ENCODE measurements at regions not wholly inside any gene's neighbourhood (a gene's known extent, or its start where the extent isn't known, plus 50 kb on each side); places are given as distances from the start of the nearest gene placed in this dataset.
A peak's percentile ranks its signal among the peaks of the same experiment; 100 is the strongest.

DNA sequence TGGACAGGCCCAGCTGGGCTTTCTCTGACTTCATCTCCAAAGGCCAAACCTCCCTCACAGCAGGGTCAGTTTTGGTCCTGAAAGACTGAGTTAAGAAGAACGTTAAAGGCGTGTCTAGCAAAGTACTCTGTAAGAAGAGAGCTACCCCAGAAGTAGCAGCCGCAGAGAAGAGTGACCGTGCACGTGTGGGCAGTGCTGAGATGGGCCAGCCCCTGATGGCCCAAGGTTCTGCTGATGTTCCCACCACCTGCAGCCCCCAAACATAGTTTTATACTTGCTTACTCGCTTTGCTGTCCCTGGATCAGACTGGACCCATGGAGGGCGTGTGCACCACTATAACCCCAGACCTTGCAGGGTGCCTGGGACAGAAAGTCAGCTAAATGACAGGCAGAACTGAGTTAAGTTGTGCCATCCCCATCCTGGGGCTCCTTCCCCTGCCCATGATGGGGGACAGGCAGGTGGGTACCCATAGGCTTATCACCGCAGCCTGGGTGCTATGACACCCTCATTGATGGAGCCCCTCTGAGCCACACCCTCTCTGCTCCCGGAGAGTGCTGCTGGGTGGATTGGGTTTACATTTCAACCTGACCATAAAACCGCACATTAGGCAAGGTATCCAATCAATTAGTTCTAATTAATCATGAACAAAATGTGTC lies 367.3 kb upstream of the HS6ST1 start:
- ATAC-seq (replicated peaks in 1 of 2) (no peak), DNase-seq (no peak)
- Mint-ChIP-seq H3K36me3 (ENCODE audit: insufficient read depth in 2 of 2) (no peaks in the 10 kb centered on the region), H3K9me3 (no peaks in the 10 kb centered on the region), H3K27me3 (ENCODE audit: low read depth) (no peaks in the 10 kb centered on the region), H3K4me3 (no peak overlapping the region), H3K4me1 (ENCODE audit: low read depth) (peaks cover 4% of the 10 kb centered on the region), H3K27ac (no peak overlapping the region)

DNA sequence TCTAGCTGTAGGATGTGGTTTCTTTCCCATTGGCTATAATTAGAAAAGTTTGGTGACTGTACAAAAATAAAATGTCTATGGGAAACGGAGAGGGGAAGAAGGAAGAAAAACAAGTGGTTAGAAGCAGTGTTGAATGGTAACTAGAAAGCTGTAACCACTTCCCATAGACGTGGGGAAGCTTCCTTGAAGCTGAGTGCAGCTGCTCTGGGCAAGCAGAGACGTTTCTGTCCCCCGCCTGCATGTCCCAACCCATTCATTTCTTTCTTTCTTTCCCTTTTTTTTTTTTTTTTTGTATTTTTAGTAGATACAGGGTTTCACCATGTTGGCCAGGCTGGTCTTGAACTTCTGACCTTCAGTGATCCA lies 367.8 kb upstream of the HS6ST1 start:
- Mint-ChIP-seq H3K9me3 (no peaks in the 10 kb centered on the region), H3K4me3 (no peak overlapping the region)
- ATAC-seq (replicated peaks in 1 of 2), result no peak

DNA sequence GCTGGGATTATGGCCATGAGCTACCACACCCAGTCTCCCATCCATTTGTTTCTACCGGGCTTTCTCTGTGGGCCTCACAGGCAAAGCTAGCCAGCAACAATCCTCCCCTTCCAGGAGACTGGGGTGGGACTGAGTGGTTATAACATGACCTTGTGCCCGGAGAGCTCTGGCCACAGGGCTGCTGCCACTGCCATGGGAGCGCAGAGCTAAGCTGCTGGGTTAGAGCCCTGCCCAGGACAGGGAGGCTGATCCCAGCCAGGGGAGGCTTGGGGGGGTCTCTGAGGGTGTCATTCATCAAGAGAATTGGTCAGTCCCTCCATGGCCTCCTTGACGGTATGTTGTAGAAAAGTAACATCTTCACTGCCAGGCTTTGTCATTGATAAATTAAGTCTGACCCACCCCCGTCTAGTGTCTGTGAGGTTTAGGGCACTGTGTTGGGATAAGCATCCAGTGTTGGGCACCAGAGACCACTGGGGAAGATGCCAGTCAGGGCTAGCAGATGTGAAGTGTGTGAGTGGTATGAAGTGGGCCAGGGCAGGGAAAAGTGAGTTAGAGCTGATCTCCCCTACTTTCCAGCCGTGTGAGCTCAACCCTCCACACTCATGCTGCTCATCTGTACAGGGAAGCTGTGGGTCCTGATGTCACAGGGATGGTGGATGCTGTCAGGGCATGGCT lies 368.4 kb upstream of the HS6ST1 start:
- no peak overlapping the region for H3K4me3 Mint-ChIP-seq
- H3K27ac Mint-ChIP-seq, result no peak overlapping the region
- peaks cover 4% of the 10 kb centered on the region for H3K4me1 Mint-ChIP-seq (ENCODE audit: low read depth)
- no peaks in the 10 kb centered on the region for H3K27me3 Mint-ChIP-seq (ENCODE audit: low read depth)
- DNase-seq (no peak), ATAC-seq (replicated peaks in 1 of 2) (no peak)
- H3K9me3 Mint-ChIP-seq, result no peaks in the 10 kb centered on the region
- no peaks in the 10 kb centered on the region for H3K36me3 Mint-ChIP-seq (ENCODE audit: insufficient read depth in 2 of 2)

More for the DNA sequence above, 367.8 kb upstream of the HS6ST1 start:
- Mint-ChIP-seq H3K36me3 (ENCODE audit: insufficient read depth in 2 of 2) (no peaks in the 10 kb centered on the region), H3K4me1 (ENCODE audit: low read depth) (peaks cover 4% of the 10 kb centered on the region), H3K27me3 (ENCODE audit: low read depth) (no peaks in the 10 kb centered on the region), H3K27ac (no peak overlapping the region)
- DNase-seq, result no peak

DNA sequence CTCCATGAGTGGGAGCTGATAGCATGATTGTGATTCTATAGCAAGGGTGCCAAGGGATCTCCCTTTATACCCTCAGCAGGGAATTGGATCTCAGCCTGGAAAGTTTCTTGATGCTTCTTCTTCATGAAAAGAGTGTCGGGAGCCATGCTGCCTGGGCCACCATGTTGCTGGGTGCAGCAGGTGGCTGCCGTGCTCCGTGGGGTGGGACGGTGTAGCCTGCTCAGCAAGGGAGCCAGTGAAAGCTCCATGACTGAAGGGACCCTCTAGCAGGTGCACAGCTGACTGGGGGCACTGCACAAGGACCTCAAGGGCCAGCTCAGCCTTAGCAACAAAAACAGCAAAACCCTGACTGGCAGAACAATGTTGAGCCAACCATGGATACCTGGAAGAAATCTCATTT lies 368.9 kb upstream of the HS6ST1 start:
- H3K9me3 Mint-ChIP-seq, result no peaks in the 10 kb centered on the region
- no peaks in the 10 kb centered on the region for H3K27me3 Mint-ChIP-seq (ENCODE audit: low read depth)
- H3K4me1 Mint-ChIP-seq (ENCODE audit: low read depth), result peaks cover 4% of the 10 kb centered on the region
- no peak for ATAC-seq (replicated peaks in 1 of 2)
- H3K36me3 Mint-ChIP-seq (ENCODE audit: insufficient read depth in 2 of 2), result no peaks in the 10 kb centered on the region
- H3K27ac Mint-ChIP-seq, result no peak overlapping the region
- no peak for DNase-seq
- no peak overlapping the region for H3K4me3 Mint-ChIP-seq

DNA sequence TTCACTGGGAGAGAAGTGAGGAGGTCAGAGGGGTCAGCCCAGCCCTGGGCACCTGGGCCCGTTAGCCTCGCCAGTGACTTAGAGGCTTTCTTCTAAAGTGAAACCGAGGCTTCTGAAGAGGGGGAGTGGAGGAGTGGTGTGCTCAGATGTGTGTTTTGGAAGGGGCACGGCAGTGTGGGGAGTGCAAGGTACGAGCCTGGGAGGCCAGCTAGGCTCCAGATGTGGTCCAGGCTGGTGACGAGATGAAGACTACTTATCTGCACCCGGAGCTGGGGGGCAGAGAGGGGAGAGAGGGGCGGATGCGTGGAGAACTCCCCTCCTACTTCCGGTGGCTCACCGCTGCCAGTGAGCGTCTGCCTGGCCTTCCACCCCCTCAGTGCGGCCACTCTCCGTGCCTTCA lies 371.3 kb upstream of the HS6ST1 start:
- H3K27ac Mint-ChIP-seq, result no peak overlapping the region
- H3K9me3 Mint-ChIP-seq, result no peaks in the 10 kb centered on the region
- ATAC-seq (replicated peaks in 1 of 2) (peak; percentile 24 to 28), DNase-seq (no peak)
- no peaks in the 10 kb centered on the region for H3K36me3 Mint-ChIP-seq (ENCODE audit: insufficient read depth in 2 of 2)
- no peak overlapping the region for H3K4me3 Mint-ChIP-seq
- peaks cover 4% of the 10 kb centered on the region for H3K4me1 Mint-ChIP-seq (ENCODE audit: low read depth)
- H3K27me3 Mint-ChIP-seq (ENCODE audit: low read depth), result no peaks in the 10 kb centered on the region

DNA sequence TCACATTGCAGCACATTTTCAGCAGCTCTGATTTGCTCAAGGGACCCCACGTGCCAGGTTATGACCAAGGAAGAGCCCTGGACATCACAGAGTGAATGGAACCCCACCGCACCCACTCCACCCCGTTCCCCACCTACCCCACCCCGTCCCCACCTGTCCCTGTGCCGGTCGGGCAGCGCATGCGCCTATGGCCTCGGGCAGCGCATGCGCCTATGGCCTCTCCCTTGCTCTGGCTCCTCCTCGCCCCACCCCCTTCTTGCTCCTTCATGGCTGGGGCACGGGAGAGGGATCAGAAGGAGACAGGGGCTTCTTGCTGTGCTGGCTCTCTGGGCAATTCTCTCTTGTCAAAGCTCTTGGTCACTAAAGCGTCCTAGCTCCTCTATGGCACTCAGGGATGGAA lies 371.8 kb upstream of the HS6ST1 start:
- Mint-ChIP-seq H3K4me1 (ENCODE audit: low read depth) (peaks cover 4% of the 10 kb centered on the region), H3K27me3 (ENCODE audit: low read depth) (no peaks in the 10 kb centered on the region), H3K4me3 (no peak overlapping the region), H3K36me3 (ENCODE audit: insufficient read depth in 2 of 2) (no peaks in the 10 kb centered on the region), H3K9me3 (no peaks in the 10 kb centered on the region), H3K27ac (no peak overlapping the region)
- DNase-seq (no peak), ATAC-seq (replicated peaks in 1 of 2) (no peak)

DNA sequence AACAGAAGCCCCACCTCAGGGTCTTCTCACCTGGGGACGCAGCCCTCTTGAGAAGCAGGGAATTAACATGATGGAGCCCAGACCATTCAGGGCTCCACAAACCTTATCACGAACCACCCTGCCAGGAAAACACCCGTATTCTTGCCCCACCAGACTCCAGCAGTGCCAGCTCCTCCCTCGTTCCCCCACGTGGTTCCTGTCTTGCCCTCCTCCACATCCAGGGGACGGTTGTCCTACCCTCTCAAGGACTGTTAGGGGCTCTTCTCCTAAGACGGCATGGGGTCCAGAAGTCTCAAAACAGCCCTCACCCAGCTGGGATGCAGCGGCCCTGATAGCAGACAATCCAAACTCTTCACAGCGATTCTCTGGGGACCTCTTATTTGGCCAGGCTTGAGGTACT lies 372.2 kb upstream of the HS6ST1 start:
- Mint-ChIP-seq H3K27me3 (ENCODE audit: low read depth) (no peaks in the 10 kb centered on the region), H3K4me3 (no peak overlapping the region), H3K4me1 (ENCODE audit: low read depth) (peaks cover 4% of the 10 kb centered on the region), H3K9me3 (no peaks in the 10 kb centered on the region), H3K27ac (no peak overlapping the region), H3K36me3 (ENCODE audit: insufficient read depth in 2 of 2) (no peaks in the 10 kb centered on the region)
- no peak for ATAC-seq (replicated peaks in 1 of 2)
- DNase-seq, result no peak

DNA sequence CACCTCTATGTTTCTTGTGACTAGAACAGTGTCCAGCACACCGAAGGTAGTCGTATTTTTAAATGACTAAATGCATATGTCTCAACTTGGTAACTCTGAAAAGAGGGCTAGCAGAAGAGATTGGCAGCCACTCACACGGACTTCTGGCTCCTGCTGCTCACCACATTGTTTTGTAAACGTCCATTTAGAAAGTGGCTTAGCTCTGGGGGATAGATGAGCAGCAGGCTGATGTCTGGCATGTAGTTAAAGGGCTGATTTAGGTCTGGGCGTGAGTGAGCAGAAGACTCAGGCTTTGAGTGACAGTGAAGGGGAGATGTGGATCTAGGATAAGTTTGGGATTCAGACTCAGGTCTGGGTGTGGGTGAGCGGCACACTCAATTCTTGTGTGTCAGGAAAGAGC lies 372.9 kb upstream of the HS6ST1 start:
- ATAC-seq (replicated peaks in 1 of 2), result no peak
- Mint-ChIP-seq H3K36me3 (ENCODE audit: insufficient read depth in 2 of 2) (no peaks in the 10 kb centered on the region), H3K9me3 (no peaks in the 10 kb centered on the region), H3K4me3 (no peak overlapping the region), H3K27me3 (ENCODE audit: low read depth) (no peaks in the 10 kb centered on the region), H3K4me1 (ENCODE audit: low read depth) (no peaks in the 10 kb centered on the region), H3K27ac (no peak overlapping the region)
- no peak for DNase-seq

DNA sequence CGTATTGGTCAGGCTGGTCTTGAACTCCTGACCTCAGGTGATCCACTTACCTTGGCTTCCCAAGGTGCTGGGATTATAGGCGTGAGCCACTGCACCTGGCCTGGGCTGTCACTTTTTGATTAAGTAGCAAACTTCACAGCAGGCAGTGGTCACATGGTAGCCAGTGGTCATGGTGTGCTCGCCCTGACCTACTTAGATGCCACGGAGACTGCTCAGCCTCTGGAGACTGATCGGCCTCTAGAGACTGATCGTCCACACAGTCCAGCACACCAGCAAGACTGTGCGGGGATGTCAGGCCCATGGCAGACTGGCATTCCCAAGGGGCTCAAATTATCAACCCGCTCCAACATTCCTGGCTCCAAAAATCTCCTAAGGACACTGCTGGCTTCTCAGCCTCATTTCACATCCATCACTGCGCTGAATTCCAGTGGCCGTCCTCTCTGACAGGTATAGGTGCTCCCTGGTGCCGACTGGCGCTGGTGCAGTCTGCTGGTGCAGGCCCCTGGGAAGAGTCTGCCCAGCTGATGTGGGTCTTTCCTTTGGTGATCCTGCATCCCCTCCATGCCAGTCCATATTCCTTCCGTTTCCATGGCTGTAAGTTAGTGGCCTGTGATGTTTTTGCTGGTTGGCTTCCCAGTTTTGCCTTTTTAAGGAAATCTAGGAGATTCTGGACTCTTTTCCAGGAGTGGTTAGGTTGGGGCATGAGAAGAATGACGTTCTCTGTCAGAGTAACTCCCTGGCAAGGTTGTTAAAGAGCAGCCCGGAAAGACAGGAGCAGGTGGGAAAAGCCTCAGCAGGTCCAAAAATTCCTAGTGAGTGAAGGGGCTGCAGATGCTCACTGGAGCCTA lies 374.5 kb upstream of the HS6ST1 start:
- Mint-ChIP-seq H3K27ac (no peak overlapping the region), H3K9me3 (no peaks in the 10 kb centered on the region), H3K4me3 (no peak overlapping the region), H3K36me3 (ENCODE audit: insufficient read depth in 2 of 2) (no peaks in the 10 kb centered on the region), H3K4me1 (ENCODE audit: low read depth) (no peaks in the 10 kb centered on the region), H3K27me3 (ENCODE audit: low read depth) (no peaks in the 10 kb centered on the region)
- DNase-seq (no peak), ATAC-seq (replicated peaks in 1 of 2) (no peak)

DNA sequence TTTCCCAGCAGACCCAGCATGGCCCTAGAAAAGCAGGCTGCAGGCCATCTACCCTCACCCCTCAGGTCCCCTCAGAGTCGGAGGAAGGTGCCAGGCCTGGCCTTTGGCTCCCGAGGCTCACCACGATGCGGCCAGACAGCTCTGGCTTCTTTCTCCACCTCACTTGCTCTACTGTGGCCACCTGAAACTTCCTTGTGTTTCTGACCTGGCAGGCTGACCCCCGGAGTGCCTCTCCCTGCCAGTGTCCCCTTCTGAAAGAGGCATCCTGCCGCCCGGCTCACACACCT lies 375.0 kb upstream of the HS6ST1 start:
- Mint-ChIP-seq H3K4me3 (no peak overlapping the region), H3K27ac (no peak overlapping the region), H3K27me3 (ENCODE audit: low read depth) (no peaks in the 10 kb centered on the region), H3K36me3 (ENCODE audit: insufficient read depth in 2 of 2) (no peaks in the 10 kb centered on the region), H3K4me1 (ENCODE audit: low read depth) (no peaks in the 10 kb centered on the region), H3K9me3 (no peaks in the 10 kb centered on the region)
- ATAC-seq (replicated peaks in 1 of 2) (no peak), DNase-seq (no peak)

DNA sequence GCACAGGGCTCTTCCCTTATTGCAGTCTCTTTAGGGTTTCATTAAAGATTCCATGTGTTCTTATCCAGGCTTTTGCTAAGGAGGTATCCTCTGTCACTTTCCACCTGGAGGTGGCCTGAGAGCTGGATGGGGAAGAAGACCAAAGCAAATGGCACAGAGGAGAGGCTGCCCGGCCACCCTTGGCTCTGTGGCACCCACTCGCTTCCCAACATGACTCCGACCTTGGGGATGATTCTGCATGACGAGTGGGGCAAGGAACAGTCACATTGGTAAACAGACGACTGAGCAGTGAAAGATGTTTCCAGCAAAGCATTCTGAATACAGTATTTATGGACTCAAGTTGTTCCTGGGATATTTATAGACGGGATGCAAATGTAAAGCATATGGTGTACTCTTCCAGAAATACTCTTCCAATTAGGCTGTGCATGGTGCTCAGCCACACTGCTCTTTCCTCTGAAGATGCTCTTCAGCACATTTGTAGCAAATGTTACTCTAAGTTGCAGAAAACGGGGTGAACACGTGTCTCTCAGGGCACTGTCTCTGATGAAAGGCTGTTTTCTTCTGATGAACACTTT lies 377.1 kb upstream of the HS6ST1 start:
- no peaks in the 10 kb centered on the region for H3K4me1 Mint-ChIP-seq (ENCODE audit: low read depth)
- DNase-seq, result no peak
- no peak overlapping the region for H3K27ac Mint-ChIP-seq
- H3K9me3 Mint-ChIP-seq, result no peaks in the 10 kb centered on the region
- H3K36me3 Mint-ChIP-seq (ENCODE audit: insufficient read depth in 2 of 2), result no peaks in the 10 kb centered on the region
- no peak overlapping the region for H3K4me3 Mint-ChIP-seq
- H3K27me3 Mint-ChIP-seq (ENCODE audit: low read depth), result no peaks in the 10 kb centered on the region
- ATAC-seq (replicated peaks in 1 of 2), result no peak

DNA sequence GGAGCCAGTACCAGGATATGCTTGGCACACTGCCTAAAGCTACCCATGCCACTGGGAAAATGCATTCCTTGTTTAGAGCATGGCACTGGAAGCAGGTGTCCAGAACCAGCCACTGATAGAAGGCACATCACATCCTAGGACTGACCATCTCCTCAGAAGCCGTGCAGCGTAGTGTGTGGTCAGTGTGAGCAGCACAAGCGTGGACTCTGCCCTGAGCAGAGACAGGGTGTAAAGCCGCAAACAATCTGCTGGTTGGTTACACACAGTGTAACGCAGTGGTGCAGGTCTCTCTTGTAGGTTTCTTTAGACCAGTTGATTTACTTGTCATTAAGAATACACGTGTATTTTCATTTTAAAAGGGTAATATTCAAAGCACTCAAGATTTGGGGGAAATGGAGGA lies 377.8 kb upstream of the HS6ST1 start:
- no peak for DNase-seq
- no peak overlapping the region for H3K4me3 Mint-ChIP-seq
- no peaks in the 10 kb centered on the region for H3K4me1 Mint-ChIP-seq (ENCODE audit: low read depth)
- H3K36me3 Mint-ChIP-seq (ENCODE audit: insufficient read depth in 2 of 2), result no peaks in the 10 kb centered on the region
- H3K9me3 Mint-ChIP-seq, result no peaks in the 10 kb centered on the region
- H3K27ac Mint-ChIP-seq, result no peak overlapping the region
- no peak for ATAC-seq (replicated peaks in 1 of 2)
- H3K27me3 Mint-ChIP-seq (ENCODE audit: low read depth), result no peaks in the 10 kb centered on the region

DNA sequence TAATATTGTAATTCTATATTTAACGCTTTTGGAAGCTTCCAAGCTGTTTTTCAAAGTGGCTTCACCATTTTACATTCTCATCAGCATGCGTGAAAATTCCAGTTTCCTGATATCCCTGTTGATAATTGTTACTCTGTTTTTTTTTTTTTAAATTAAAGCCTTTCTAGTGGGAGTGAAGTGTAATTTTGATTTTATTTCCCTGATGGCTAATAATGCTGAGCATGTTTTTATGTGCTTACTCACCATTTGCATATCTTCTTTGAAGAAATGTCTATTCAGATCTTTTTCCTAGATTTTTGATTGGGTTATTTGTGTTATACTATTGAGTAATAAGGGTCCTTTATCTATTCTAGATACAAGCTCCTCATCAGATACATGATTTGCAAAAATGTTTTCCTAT lies 382.8 kb upstream of the HS6ST1 start:
- ATAC-seq (replicated peaks in 1 of 2), result no peak
- DNase-seq, result no peak
- H3K27ac Mint-ChIP-seq, result no peak overlapping the region
- no peaks in the 10 kb centered on the region for H3K27me3 Mint-ChIP-seq (ENCODE audit: low read depth)
- H3K4me3 Mint-ChIP-seq, result no peak overlapping the region
- H3K4me1 Mint-ChIP-seq (ENCODE audit: low read depth), result no peaks in the 10 kb centered on the region
- H3K36me3 Mint-ChIP-seq (ENCODE audit: insufficient read depth in 2 of 2), result no peaks in the 10 kb centered on the region
- peaks cover 0 to 2% of the 10 kb centered on the region in 2 donors for H3K9me3 Mint-ChIP-seq
